ENCODE measurements at regions not wholly inside any gene's neighbourhood (a gene's known extent, or its start where the extent isn't known, plus 50 kb on each side); places are given as distances from the start of the nearest gene placed in this dataset.

DNA sequence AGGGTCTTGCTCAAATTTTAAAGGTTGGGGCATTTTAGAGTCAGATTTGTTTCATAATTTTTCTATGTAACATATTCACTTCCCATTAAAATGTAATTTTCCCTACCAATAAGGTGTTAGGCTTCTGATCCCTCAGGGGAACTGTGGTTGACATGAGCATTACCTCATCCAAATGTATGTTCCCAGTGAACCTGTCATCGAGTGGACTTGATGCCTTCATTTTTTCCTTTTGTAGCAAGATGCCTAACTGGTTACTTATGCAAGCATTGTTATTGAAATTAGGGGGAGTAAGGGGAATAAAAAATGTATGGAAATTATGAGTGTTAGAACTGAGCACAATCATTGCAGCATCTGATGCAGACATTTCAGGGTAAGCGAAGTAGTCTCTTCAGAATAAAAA is 360.5 kb downstream of the BCKDHB start:
- no peak for DNase-seq

GRCh38 chr6:80465513-80465912 is 359.0 kb downstream of the BCKDHB start:
- no peak for DNase-seq

DNA sequence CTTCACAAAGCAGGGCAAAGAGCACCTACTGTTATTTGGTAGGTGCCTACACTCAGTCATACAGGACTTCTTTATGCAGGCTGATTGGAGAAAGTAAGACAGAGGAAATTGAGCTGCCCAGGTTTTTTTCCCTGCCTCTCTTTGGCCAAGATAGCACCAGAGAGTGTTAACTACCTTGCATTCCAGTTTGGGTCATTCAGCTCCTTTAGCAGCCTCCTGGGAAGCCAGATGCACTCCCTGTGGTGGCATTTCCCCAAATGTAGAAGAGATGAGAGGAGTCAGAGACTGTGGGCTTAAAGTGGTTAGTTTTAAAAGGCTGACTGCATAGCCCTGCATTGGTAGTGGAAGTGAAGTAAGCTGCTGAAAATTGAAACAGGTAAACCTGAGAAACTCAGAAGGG is 358.4 kb downstream of the BCKDHB start:
- no peak for DNase-seq

- DNase-seq: no peak
Measured at GRCh38 chr6:80463197-80463596, 356.7 kb downstream of the BCKDHB start.

GRCh38 chr6:80460257-80460865 is 353.9 kb downstream of the BCKDHB start:
- DNase-seq: no peak

DNA sequence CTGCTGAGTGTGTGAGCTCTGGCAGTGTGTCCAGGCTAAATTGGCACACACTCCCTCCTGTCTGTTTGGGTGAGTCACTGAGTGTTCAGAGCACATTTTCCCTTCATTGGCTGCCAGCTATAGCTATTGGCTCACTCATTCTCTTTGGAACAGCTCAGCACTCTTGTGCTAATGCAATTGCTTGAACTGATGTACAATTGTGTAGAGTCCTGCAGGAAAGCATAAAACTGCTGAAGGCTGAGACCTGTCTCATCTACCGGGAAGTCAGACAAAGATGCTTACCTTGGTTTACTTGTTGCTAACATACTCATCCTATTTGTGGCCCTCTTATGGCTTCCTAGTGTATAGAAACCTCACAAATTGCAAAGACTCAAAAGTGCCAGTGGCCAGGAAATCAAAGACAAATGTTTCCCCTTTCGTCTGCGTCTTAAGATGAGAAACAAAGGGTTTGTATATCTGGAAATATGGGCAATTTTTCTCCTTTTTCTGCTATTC is 351.0 kb downstream of the BCKDHB start:
- peak in 35 of 51 donors; percentile 0 to 68 (median 28) for DNase-seq

DNA sequence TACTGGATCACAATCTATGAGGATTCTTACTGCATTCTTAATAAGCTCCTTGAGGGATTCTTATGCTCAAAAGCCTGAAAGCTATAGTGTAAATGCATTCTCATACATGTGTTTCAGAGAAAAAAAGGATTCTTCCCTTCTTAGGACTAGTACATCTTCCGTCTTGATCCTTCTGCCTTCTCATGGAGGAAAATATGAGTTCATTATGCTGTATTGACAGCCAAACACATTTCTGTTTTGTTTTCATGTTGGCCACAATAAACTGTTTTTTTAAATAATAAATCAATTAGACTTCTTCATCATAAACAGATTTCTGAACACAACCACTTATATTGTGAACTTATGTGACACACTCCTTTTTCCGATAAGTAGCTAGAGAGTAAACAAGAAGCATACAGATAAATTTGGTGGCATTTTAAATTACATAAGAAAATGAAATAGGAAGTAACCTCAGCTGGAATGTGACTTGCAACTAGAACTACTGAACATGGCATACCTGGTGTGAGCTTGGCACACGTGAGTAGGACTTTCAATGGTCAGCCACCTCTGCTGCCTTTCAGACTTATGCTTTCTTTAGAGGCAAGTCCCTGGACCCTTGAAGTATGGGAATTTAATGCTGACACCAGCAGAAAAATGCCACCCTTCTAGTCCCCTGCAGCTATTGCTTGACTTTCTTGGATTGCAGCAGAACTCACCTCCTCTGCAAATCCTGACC is 350.4 kb downstream of the BCKDHB start:
- no peak for DNase-seq

- no peak for DNase-seq
Measured at GRCh38 chr6:80454661-80455365, 348.3 kb downstream of the BCKDHB start.

DNA sequence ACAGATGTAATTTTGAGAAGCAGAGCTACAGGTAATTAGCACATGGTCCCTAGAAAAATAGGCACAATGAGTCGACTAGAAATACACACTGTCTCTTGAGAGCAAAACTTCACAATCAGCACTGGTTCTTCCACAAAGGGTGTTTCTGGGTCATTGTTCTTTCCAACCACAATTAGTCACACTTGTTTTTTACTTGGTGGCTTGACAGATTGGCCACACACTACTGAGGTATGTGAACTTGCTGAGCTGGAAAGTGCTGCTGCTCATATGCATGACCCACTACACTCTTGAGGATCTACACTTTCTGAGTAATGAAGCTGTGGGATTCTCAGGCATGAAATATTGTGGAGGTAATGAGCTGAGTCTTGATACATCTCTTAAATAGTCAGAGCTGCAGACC is 347.7 kb downstream of the BCKDHB start:
- no peak for DNase-seq

DNA sequence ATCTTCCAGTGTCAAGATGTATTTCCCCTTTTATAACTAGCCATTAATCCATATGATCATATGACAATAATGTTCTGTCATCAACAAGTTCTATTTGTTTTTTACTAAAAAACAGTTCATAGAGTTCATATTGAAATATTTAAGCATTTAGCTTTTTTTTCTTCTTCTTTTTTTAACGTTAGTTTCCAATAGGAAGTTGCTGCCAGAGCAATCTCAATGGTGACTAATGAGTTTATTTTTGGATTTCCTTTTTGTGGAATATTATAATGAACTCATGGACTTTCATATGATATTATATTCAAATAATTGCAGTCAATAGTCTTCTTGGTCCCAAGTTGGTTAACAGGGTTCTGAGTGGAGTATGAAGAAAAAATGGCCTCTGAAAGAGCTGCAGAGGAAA is 343.3 kb downstream of the BCKDHB start:
- no peak for DNase-seq

GRCh38 chr6:80446454-80447045 is 340.1 kb downstream of the BCKDHB start:
- DNase-seq: no peak

- no peak for DNase-seq
Measured at GRCh38 chr6:80445751-80446150, 339.3 kb downstream of the BCKDHB start.

- no peak for DNase-seq
Measured at GRCh38 chr6:80442366-80442765, 335.9 kb downstream of the BCKDHB start.

DNA sequence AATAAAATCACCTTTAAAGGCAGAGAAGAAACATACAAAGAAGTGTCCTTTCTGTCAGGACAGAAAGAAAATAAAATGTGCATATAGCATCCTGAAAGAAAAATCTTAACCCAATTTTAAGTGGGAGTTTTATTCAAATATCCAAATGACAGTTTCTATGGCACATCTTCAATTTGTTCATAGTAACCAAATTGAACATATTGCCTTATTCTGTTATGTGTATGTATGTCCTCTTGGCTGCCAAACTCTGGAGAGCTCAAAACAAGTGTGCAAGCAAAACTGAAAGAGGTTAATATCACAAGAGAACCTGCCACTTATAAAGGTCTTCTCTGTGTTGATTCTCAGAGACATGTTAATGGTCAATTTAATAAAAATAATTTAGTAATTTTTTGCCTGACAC is 334.7 kb downstream of the BCKDHB start:
- DNase-seq: no peak

DNA sequence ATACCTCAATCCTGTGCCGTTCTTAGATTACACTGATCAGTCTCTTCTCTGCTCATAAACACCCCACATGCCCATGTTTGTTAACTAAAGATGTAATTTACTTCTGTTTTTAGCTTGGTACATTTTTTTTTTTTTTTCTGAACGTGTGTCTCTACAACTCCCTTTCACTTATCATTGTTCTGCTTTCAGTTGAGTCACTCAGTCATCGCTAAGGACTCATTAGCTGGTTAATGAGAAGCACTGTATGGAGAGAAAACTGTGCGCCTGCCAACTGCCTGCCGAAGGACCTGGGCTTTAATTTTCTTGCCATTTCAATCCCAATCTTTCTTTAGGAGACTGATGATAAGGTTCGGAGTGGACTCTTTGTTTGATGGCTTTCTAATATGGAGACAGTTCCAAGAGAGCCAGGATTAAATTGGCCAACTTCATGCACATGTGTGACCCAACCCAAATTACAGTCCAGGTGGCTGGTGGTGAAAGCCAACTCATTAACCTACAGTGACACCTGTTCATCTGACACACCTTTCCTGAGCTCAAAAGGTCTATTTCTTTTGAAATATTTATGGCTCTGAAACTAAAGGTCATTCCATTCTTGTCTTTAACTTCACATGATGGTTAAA is 334.1 kb downstream of the BCKDHB start:
- DNase-seq: no peak

- DNase-seq: no peak
Measured at GRCh38 chr6:80439721-80440470, 333.4 kb downstream of the BCKDHB start.

GRCh38 chr6:80438772-80439171 is 332.3 kb downstream of the BCKDHB start:
- DNase-seq: no peak

DNA sequence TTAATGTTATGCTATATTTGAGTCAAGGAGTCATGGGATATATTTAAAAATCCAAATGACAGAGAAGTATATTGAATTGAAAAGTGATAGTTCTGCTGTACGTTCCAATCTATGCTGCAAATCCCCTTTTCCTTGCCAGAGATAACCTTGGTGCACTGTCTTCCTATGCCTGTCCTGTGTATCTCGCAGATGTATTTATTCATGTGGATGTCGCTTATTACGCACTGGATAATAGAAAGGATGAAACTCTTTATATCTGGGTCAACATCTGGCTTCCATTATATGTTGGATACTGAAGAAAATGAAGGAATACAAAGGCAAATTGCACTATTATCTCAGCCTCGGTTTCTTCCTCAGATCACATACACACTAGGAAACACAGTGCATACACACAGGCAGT is 331.3 kb downstream of the BCKDHB start:
- DNase-seq: no peak

GRCh38 chr6:80437221-80437620 is 330.8 kb downstream of the BCKDHB start:
- DNase-seq: no peak

GRCh38 chr6:80436663-80437062 is 330.2 kb downstream of the BCKDHB start:
- DNase-seq: no peak

GRCh38 chr6:80435457-80435856 is 329.0 kb downstream of the BCKDHB start:
- no peak for DNase-seq

Measured in hypothalamus (tissue), 51 donors.